ENCODE measurements at regions not wholly inside any gene's neighbourhood (a gene's known extent, or its start where the extent isn't known, plus 50 kb on each side); places are given as distances from the start of the nearest gene placed in this dataset.
"Not testable (repeated sequence)": the region's sequence is repeated elsewhere in the genome, so short reads cannot be mapped to it uniquely, and the experiment has no call there.

DNA sequence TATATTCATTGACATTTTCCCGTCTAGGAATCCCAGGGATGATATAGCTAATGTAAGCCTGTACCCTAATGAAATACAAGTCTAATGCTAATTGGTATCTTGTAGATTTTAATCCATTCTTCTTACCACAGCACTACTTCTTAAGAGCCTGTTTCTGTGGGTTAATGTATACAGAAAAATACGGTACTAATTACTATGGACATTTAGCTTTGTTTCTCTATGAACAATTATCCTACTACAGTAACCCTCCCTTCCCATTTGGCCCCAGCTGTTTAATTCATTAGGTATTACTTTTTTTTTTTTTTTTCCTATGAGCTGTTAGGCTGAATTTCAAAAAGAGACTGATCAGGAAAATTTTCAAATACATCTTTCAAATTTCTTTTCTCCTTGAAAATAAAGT is 245.1 kb upstream of the SLC7A11 start:
- DNase-seq: no peak

DNA sequence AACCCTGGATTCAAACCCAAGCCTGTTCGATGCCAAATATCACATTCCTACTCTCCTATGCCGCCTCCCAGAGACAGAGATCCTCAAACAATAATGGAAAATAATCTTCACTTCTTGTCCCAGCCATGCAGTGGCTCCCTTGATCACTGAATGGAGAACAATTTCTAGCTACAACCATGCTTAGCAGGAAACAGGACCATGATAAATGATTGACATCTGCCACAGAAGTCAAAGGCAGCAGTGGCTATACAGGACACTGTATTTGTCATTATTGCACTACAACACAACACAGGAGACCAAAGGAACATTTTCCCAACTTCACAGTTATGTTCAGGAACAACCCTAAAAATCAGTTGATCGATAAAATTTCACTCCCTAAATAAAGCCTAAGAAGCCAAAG is 243.3 kb upstream of the SLC7A11 start:
- DNase-seq: no peak

DNA sequence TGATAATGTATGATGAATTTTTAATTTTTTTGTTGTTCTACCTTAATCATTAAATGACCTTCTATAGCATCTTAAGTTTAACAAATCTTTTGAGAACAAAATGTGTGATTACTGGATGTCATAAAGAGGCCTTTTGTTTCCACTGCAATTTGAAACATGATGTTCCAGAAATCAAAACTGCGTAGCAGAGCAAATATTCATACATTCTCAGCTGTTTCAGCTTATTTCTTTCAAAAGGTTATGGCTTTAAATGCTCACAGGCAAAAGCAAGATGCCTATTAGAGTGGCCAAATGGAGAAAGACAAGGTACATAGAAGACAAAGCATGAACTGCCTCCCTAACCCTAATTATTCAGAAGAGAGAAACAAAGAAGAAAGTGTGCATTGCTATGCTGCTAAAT is 233.0 kb upstream of the SLC7A11 start:
- DNase-seq: no peak

DNA sequence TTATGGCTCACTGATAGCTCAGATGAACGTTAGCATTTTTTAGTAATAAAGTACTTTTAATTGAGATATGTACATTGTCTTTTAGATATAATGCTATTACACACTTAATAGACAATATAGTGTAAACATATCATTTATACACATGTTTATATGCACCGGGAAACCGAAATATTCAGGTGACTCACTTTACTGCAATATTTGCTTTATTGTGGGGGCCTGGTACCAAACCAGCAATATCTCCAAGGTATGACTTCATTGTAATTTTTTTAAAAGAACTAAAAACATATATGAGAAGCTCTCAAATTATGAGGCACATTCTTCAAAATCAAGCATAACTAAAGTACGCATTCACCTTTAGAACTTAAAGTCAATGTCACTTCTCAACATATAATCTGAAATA is 231.2 kb upstream of the SLC7A11 start:
- no peak for DNase-seq

DNA sequence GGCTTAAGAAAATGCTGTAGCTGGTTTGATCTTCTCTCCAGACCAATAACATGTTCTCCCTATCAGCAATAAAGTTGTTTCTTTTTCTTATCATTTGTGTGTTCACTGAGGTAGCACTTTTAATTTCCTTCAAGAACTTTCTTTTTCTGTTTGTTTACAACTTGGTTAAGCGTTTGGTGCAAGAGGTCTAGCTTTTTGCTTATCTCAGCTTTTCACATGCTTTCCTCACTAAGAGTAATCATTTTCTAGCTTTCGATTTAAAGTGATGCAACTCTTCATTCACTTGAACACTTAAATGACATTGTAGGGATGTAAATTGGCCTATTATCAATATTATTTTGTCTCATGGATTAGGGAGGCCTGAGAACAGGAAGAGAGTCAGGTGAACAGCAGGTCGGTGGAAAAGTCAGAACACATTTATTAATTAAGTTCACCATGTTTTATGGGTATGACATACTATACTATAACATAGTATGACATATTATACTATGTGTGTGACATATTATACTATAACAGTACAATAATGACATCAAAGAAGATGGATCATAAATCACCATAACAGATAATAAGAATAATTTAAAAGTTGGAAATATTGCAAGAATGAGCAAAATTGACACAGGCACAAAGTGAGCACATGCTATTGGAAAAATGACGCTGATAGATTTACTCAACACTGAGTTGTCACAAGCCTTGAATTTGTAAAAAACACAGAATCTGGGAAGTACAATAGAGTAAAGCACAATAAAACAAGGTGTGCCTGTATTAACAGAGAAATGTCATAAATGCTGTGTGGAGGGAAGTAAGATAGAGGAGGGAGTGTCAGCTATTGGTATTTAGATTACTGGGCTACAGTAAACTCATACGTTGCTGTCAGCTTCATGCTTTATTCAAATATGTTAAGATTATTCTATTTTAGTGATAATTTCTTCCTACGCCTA is 218.6 kb upstream of the SLC7A11 start:
- no peak for DNase-seq

DNA sequence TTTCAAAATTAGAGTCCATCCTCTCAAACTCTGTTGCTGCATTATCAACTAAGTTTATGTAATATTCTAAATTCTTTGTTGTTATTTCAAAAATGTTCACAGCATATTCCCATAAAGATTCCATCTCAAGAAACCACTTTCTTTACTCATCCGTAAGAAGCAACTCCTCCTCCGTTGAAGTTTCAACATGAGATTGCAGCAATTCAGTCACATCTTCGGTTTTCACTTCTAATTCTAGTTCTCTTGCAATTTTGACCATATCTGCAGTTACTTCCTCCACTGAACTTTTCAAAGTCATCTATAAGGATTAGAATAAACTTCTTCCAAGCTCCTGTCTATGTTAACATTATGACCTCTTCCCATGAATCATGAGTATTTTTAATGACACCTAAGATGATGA is 216.6 kb upstream of the SLC7A11 start:
- DNase-seq: no peak

DNA sequence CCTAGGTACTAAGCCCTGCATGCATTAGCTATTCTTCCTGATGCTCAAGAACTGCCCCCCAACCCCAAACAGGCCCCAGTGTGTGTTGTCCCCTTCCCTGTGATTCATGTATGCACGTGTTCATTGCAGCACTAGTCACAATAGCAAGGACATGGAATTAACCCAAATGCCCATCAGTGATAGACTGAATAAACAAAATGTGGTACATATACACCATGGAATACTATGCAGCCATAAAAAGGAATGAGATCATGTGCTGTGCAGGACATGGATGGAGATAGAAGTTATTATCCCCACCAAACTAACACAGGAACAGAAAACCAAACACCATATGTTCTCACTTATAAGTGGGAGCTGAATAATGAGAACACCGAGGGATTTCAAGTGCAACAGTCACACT is 214.2 kb upstream of the SLC7A11 start:
- not testable (repeated sequence) for DNase-seq

DNA sequence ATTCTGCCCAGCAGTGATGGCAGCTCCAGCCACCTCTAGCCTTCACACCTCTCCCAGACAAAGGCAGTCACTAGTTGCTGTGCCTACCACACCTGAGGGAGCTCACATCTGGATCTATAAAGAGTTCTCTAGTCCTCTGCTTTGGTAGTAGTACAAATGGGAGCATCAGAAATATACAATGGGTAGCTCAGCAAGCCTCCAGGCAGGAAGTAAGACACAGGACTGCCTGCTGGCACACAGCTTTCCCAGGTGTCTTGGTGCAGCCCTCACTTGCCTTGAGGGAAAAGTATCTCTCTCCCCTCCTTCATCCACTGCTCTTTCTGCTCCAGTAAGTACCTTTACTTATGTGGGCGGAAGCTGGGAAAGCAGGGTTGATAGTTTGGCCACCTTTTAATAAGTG is 212.9 kb upstream of the SLC7A11 start:
- DNase-seq: no peak

DNA sequence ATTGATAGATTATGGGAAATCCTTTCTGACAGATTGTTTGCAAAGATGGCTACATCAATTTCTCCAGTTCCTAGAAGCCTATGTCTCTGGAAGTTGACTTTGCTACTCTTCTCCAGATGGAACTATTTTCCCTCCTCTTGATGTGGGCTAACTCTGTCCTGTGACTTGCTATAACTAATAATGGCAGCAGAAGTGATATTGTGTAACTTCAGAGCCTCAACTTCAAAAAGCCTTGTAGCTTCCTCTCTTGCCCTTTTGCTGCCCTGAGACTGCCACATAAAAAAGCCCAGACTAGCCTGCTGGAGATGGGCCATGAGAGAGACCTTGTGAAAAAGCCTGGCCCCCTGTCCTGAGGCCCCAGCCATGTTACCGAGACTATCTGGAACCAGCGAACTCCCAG is 210.7 kb upstream of the SLC7A11 start:
- no peak for DNase-seq

DNA sequence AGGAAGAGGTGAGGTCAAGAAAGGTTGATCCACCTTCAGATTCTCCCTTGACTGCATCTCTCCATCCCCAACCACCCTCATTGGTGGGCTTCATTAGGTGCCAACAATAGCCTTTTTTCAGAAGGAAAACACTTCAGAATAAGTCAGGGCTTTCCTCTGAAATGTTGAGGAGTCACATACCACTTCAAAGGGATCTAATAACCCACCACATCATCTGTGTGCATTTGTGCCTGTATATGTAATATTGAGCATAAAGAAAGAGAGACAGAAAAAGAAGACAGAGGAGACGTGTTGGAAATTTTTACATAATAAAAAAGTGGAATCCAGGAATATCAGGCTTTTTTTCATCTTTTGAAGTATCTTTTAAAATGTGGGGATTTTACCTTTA is 209.1 kb upstream of the SLC7A11 start:
- DNase-seq: no peak

DNA sequence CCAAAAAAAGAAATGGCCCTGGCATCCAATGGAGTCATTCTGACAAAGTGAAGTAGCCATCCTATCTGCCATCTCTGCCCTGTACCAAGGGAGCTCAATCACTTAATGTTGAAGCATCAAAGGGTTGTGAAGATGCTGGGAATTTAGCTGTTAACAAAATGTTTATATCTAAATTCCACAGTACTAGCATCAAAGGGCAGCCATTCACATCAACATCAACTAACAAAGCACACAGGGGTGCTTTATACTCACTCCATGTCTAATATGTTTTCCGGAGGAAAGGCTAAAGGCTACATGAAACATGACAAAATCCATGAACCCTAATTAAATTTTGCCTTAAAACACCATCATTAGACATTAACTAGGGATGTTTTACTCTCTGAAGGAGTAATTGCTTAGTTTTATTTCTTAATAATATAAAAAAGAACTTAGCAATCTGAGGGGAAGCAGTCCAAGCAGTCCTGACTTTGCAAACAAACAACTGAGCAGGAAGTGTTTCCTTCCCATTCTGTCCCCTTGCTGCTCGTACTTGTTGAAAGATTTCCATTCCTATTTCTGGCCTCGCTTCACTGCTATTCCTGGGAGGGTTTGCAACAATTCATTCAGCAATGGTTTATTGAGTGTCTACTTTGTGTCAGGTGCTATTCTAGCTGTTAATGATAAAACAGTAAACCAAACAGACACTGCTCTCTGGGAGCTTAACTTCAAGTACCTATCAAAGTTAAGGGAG is 208.6 kb upstream of the SLC7A11 start:
- DNase-seq: no peak

DNA sequence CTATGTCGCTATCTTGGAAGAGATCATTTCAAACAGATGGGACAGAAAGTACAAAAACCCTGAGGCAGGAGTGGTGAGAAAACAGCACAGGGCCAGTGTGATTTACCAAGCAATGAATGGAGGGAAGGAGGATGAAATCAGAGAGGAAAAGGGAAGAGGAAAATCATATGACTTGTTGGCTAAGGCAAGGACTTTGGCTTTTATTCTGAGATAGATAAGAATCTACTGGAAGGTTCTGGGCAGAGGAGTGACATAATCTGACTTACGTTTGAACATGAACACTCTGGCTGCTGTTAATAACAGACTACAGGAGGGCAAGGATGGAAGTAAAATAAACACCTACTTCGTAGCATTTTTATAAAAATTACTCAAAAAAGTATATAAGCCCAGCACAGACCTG is 207.8 kb upstream of the SLC7A11 start:
- no peak for DNase-seq

DNA sequence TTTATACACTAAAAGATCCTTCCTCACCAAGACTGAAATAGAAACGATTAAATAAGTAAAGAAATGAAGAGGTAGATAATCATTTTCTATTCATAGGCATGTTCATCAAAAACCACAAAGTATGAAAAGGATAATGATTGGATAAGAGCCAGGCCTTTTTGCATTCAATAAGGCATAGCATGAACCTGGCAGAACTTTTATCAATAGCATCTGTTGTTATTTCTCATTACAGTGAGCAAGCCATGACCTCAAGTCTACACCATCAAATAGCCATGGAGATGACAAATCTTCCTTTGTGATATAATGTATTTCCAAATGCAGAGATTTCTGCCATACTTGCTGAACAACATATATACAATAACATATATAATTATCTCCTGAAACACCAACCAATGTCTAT is 206.0 kb upstream of the SLC7A11 start:
- no peak for DNase-seq

DNA sequence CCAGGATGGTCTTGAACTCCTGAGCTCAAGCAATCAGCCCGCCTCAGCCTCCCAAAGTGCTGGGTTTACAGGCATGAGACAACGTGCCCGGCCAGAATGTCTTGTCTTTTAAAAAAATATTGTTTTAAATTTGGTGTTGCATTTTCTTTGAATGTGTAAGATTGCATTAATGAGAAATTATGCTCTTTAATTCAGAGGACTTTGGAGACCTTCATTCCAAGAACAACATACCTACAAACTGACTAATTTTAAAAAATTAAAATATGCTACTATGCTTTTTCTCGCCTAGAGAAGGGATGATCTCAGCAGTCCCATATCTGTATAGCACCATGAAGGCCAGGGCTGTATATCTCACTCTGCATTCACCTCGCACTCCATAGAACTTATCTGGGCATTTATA is 204.3 kb upstream of the SLC7A11 start:
- DNase-seq: no peak

DNA sequence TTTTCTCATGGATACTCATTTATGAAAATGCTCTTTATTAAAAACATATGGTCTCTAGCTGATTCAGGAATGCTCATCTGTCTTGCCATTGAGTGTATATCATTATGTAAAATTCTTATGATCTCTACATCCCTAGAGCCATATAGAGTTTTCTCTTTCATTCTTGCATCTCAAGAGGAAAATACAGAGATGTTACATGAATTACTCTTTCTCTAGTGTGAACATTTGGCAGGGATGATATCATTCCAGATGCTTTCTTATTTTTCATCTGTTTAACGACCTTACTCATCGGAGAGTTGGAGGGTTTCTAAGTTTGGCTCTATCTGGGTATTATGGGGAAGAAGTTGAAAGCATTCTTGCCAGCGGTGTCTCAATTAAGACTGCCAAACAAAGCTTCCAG is 202.9 kb upstream of the SLC7A11 start:
- DNase-seq: no peak

DNA sequence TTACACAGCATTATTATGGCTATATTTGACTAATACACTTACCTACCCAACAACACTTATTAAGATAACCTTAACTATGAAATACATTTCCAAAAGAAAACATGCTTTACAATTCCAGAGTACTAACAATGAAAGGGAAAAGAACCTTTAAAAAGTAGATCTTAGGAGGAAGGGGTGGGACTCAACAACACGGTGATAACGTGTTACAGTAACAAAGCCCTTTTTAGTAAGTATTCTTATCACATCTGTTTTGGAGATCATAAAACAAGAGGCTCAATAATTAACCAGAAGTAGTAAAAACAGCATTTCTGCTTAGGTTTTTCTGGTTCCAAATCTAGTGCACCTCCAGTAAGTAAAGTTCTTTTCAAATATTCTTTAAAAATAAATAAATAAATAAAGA is 202.1 kb upstream of the SLC7A11 start:
- no peak for DNase-seq

DNA sequence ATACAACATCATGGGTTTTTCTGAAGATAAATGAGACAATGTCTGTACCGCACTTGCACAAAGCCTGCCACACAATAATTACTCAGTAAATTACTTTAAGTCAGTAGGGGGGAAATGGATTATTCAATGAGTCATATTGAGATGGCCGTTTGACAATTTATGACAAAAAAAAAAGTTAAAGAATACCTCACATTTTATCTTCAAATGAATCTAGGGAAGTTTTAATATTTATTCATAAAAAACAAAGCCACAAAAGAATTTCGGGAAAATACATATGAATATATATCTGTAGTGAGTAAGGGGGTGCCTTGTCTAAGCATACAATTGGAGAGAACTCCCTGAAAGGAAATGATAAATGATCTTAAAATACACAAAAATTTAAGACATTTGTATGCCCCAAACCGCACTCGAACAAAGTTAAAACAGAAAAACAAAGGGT is 197.0 kb upstream of the SLC7A11 start:
- DNase-seq: no peak

DNA sequence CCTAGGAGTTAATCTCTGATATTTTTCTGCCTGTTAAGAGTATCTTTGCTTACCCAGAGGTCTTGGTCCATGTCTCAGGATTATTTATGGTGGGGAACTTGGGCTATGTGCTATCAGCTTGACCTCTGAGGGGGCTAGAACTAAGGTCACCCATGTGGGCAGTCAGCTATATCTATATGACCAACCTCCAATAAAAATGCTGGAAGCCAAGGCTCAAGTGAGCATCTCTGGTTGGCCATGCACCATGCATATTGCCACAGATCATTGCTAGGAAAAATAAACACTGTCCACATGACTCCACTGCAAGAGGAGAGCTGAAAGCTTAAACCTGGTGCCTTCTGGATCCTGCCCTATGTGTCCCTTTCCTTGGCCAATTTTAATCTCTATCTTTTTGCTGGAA is 196.5 kb upstream of the SLC7A11 start:
- no peak for DNase-seq

DNA sequence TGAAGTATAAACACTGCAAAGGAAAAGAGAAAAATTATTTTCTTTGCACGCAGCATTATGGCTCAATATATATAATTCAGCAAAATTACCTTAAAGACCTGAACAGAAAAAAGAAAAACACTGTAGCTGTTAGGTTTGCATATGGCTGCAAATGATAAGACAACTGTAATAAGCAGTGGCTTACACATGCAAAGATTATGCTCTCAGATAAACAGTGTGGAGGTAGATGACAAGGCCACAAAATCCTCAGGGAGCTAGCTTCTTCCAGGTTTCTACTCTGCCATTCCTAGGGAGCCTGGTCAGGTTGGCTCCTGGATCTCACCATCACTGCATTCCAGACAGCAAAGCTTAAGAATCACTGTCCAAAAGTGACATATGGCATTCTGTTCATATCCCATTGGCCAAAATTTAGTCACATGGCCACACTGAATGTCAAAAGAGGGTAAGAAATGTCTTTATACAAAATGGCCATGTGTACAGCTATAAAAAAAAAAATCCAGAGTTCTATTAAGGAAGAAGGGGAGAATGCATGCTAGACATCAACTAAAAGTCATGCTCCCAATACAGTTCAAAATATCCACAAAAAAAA is 195.2 kb upstream of the SLC7A11 start:
- DNase-seq: no peak

DNA sequence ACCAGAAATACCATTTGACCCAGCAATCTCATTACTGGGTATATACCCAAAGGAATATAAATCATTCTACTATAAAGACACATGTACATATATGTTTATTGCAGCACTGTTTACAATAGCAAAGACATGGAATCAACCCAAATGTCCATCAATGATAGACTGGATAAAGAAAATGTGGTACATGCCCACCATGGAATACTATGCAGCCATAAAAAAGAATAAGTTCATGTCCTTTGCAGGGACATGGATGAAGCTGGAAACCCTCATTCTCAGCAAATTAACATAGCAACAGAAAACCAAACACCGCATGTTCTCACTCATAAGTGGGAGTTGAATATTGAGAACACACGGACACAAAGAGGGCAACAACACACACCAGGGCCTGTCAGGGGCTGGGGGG is 193.6 kb upstream of the SLC7A11 start:
- not testable (repeated sequence) for DNase-seq

DNA sequence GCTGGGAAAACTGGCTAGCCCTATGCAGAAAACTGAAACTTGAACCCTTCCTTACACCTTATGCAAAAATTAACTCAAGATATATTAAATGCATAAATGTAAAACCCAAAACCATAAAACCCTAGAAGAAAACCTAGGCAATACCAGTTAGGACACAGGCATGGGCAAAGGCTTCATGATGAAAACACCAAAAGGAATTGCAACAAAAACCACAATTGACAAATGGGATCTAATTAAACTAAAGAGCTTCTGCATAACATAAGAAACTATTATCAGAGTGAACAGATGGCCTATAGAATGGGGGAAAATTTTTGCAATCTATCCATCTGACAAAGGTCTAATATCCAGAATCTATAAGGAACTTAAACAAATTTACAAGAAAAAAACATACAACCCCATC is 192.9 kb upstream of the SLC7A11 start:
- DNase-seq: not testable (repeated sequence)

DNA sequence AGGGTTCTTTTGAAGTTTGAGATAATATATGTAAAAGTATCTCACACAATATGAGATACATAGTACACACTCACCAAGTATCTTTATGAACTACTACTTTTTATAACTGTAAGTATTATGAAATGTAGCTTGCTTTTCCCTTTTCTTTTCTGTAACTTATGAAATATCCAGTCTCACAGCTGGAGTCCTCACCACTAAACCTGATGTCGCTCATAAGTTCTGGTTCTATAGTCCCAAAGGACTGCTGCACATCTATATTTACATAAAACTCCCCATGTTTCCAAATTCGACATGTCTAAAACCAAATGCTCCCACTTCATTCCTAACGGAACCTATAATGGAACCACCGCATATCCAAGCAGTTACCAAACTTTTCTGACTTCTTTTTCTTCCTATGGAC is 186.5 kb upstream of the SLC7A11 start:
- DNase-seq: no peak

DNA sequence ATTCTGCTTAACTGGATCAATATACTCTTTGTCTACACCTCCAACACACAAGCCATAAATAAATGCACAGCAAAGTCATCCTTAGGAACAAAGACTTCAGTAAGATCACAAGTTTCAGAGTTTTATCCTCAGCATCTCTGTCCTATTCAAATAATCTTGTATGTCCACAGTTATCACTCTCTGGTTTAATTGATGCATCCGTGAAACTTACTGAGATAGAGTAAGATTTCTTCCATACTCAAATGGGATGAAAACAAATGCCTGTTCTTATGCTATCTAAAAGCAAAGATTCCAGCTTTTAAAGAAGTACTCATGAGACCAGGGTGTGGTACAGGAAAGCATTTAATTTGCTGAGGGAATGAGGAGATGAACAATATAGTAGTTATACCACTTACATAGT is 184.6 kb upstream of the SLC7A11 start:
- no peak for DNase-seq

DNA sequence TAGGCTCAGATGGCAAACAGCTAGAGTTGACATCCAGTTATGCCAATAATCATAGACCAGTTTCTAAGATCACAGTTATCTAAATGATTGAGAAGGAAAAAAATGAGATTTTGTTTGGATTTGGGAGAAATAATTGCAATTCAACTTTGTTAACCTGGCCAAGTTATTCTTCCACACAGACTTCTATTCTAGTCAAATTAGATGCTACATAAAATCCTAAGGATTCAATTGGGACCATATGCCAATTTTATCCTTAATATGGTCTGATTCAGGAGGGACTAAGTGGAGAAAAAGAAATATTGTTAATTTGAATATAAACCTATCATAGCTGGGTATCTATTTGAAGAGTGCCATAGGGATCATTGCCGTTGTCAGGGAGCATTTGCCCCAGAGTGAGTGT is 178.3 kb upstream of the SLC7A11 start:
- no peak for DNase-seq

Data from stimulated activated CD4-positive, alpha-beta T cell treated with anti-CD3 and anti-CD28 coated beads, Interleukin-2, amount 100 ng/mL, for 24 hours (primary cell).